Large intestine (tissue), 3 donors: ENCODE measurements at regions not wholly inside any gene's neighbourhood (a gene's known extent, or its start where the extent isn't known, plus 50 kb on each side); places are given as distances from the start of the nearest gene placed in this dataset.
"Not testable (repeated sequence)": the region's sequence is repeated elsewhere in the genome, so short reads cannot be mapped to it uniquely, and the experiment has no call there.

ENCODE experiments used
- DNase-seq, 2 donors: peaks; one replicate each; pipeline versions ENCODE4 v3.0.0 to v3.0.0-alpha.2; 2013
- H3K27ac ChIP-seq: one replicate; pipeline ENCODE4 v1.5.1; 2013; ENCODE audit warnings: low read length
- H3K27me3 ChIP-seq: 2 replicates; pipeline ENCODE4 v1.6.1; 2013; ENCODE audit warnings: low read length; ENCODE audit not compliant: control insufficient read depth, insufficient read depth
- H3K36me3 ChIP-seq: 2 replicates; pipeline ENCODE4 v1.6.1; 2013; ENCODE audit warnings: low read length; ENCODE audit not compliant: control insufficient read depth, insufficient read depth
- H3K4me1 ChIP-seq: one replicate; pipeline ENCODE4 v1.6.1; 2013; ENCODE audit warnings: low read length; ENCODE audit not compliant: control insufficient read depth, insufficient read depth
- H3K4me3 ChIP-seq: one replicate; pipeline ENCODE4 v1.5.1; 2013; ENCODE audit warnings: low read length
- H3K9me3 ChIP-seq: one replicate; pipeline ENCODE4 v1.6.1; 2013; ENCODE audit warnings: mild to moderate bottlenecking, low read depth, low read length, moderate library complexity; ENCODE audit not compliant: control insufficient read depth
- WGBS: methylation state at CpG from one replicate; pipeline ENCODE4 v1.1.5; 2013; ENCODE audit warnings: low lambda C conversion rate; ENCODE audit not compliant: insufficient coverage; 5-methylcytosine and 5-hydroxymethylcytosine counted together

DNA sequence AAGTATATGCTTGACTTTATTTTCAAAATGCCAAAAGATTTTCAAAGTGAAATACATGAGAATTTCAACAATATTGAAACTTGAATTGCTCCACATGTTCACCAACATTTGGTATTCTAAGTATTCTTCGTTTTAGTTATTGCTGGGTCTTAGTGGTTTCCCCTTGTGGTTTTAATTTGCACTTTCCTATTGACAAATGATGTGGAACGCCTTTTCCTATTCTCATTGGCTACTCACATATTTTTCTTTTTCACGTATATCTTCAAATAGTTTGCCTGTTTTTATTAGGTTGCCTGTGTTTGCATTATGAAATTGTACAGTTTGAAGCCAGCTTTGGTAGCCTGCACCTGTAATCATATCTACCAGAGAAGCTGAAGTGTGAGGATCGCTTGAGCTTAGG lies 405.7 kb upstream of the IRX2 start:
- Histone ChIP-seq H3K4me1 (no peaks in the 10 kb centered on the region), H3K9me3 (no peaks in the 10 kb centered on the region), H3K4me3 (no peak overlapping the region), H3K27ac (no peak overlapping the region), H3K27me3 (no peaks in the 10 kb centered on the region), H3K36me3 (no peaks in the 10 kb centered on the region)
- whole genome bisulfite sequencing: 83% methylated on average over 3 of the region's 4 CpGs
- no peak for DNase-seq

DNA sequence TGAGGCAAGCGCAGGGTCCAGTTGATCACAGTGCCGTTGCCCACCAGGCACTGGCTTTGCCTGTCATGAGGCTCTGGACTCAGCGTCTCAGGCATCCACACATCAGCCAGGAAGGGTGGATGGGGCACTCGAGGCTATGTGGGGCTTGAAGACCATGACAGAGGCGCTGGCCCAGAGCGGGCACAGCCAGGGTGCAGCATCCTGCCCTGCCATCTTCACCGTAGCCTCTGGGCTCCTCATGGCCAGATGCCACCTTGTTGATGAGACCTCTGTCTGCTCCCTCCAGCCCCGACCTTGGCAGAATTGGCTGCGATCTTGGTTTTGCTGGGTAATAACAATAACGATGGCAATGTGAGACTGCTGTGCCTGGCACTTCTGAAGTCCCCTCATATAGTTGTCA lies 404.2 kb upstream of the IRX2 start:
- no peak overlapping the region for H3K27ac ChIP-seq
- H3K27me3 ChIP-seq: no peaks in the 10 kb centered on the region
- WGBS: no CpG with 5 or more reads among the region's 10 CpGs
- H3K9me3 ChIP-seq: no peaks in the 10 kb centered on the region
- no peaks in the 10 kb centered on the region for H3K4me1 ChIP-seq
- no peak for DNase-seq
- H3K36me3 ChIP-seq: no peaks in the 10 kb centered on the region
- no peak overlapping the region for H3K4me3 ChIP-seq

DNA sequence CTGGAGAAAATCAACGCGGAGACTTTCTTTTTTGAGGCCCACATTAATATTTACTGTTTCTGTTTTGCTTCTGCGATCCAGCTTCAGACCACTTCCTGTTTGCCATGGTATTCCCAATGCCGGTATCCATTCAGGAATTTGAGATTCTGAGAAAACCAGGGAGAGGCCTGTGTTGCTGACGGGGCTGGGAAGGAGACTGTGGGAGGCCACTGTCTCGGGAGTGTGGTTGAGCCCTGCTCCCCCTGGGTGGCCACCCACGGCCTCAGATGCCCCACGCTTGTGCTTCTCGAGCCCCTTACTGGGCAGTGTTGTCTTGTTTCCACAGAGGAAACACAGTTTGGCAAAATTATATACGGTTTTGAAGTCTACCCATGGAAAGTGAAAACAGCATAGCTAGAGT lies 403.6 kb upstream of the IRX2 start:
- Histone ChIP-seq H3K36me3 (no peaks in the 10 kb centered on the region), H3K4me1 (no peaks in the 10 kb centered on the region), H3K27ac (no peak overlapping the region), H3K9me3 (no peaks in the 10 kb centered on the region), H3K4me3 (no peak overlapping the region), H3K27me3 (no peaks in the 10 kb centered on the region)
- no peak for DNase-seq
- WGBS: no CpG with 5 or more reads among the region's 10 CpGs

DNA sequence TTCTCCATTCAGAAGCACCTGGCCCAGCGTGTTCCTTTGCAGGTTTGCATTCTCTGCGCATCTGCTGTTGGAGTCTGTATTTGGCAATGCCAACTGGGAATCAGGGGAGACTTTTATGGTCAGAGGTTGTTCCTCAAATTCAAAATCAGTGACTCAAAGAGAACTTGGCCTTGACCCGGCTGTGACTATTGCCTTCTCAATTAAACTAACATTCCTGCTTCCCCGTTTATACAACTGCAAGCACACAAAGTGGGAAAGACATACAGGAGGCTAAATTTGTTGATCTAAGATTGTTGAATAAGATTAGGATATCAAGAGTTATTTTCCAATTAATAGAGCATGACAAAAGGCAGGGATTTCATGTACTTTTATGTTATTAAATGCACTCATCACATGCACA lies 402.4 kb upstream of the IRX2 start:
- Histone ChIP-seq H3K9me3 (no peaks in the 10 kb centered on the region), H3K36me3 (no peaks in the 10 kb centered on the region), H3K4me1 (no peaks in the 10 kb centered on the region), H3K4me3 (no peak overlapping the region), H3K27me3 (no peaks in the 10 kb centered on the region), H3K27ac (no peak overlapping the region)
- DNase-seq: no peak
- no CpG with 5 or more reads among the region's 4 CpGs for WGBS

DNA sequence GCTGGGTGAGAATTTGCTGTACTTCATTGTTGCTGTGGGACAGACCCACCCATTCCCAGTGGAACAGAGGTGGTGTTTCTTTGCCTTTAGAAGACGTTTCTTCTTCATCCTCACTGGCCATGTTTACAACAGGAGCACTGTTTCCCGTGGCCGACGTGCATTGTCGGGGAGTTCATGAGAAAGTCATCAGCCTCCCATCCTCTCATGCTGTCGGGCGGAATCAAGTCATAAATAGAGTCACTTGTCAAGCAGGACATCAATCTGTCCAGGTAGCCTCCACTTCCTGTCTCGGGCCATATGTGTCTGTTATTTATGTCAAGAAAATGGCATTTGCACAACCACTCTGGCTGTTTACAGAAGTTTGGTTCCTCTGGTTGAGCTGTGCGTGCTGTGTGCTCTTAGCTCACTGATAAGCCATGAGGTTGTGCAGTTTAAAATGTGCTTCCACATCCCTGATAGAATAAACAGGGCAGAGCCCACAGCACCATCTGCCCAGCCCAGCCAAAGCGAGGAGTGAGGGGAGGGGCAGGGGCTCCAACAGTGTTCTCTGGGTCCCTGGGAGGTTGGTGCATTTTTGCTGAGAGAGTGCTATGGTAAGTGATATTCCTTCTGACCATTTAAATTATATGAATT lies 401.9 kb upstream of the IRX2 start:
- DNase-seq: no peak
- WGBS: no CpG with 5 or more reads among the region's 10 CpGs
- no peaks in the 10 kb centered on the region for H3K4me1 ChIP-seq
- H3K27ac ChIP-seq: no peak overlapping the region
- no peaks in the 10 kb centered on the region for H3K27me3 ChIP-seq
- H3K36me3 ChIP-seq: no peaks in the 10 kb centered on the region
- no peaks in the 10 kb centered on the region for H3K9me3 ChIP-seq
- no peak overlapping the region for H3K4me3 ChIP-seq

DNA sequence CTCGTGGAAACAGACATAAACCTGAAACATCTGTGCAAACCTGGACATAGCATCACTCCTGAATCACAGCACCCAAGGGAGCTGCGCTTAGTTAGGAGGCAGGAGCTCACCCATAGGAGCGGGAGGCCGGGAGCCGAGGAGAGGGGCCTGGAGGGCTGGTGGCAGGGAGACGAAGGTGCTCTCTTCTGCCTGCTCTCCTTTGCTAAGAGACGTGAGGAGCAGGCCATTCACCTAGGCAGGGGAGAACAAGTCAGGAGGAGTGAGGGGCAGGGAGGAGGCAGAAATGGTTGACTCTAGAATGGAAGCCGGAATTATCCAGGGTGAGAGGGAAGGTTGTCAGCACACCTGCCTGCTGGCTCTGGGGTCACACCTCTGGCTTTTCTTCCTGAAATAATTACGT lies 398.4 kb upstream of the IRX2 start:
- H3K27ac ChIP-seq: no peak overlapping the region
- H3K9me3 ChIP-seq: no peaks in the 10 kb centered on the region
- H3K27me3 ChIP-seq: no peaks in the 10 kb centered on the region
- no peak overlapping the region for H3K4me3 ChIP-seq
- WGBS: 93% methylated on average over 2 of the region's 9 CpGs
- H3K36me3 ChIP-seq: no peaks in the 10 kb centered on the region
- no peak for DNase-seq
- no peaks in the 10 kb centered on the region for H3K4me1 ChIP-seq

DNA sequence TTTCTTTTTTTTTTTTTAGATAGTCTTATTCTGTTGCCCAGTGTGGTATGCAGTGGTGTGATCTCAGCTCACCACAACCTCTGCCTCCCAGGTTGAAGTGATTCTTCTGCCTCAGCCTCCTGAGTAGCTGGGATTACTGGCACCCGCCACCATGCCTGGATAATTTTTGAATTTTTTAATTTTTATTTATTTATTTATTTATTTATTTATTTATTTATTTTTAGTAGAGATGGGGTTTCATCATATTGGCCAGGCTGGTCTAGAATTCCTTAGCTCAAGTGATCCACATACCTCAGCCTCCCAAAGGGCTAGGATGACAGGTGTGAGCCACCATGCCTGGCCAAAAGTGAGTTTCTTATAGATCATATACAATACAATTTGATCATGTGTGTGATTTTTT lies 395.9 kb upstream of the IRX2 start:
- H3K27ac ChIP-seq, DNase-seq, H3K4me3 ChIP-seq, H3K27me3 ChIP-seq, H3K36me3 ChIP-seq, H3K9me3 ChIP-seq, H3K4me1 ChIP-seq: not testable (repeated sequence)
- no CpG with 5 or more reads among the region's 1 CpG for WGBS

DNA sequence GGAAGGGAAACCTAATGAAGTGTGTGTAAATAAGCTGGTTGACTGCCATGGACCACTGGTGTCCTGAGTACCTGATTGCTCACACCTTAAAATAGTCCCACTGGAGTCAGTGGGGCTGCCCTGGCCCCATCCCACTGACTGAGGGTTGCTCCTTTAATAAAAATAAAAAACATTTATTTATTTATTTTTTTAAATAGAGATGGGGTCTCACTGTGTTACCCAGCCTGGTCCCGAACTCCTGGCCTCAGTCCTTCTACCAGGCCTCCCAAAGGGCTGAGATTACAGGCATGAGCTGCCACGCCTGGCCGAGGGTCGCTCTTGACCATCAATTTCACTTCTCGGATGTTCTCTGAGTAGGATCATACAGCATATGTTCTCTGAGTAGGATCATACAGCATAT lies 394.2 kb upstream of the IRX2 start:
- Histone ChIP-seq H3K27me3 (no peaks in the 10 kb centered on the region), H3K27ac (no peak overlapping the region)
- WGBS: no CpG with 5 or more reads among the region's 5 CpGs

DNA sequence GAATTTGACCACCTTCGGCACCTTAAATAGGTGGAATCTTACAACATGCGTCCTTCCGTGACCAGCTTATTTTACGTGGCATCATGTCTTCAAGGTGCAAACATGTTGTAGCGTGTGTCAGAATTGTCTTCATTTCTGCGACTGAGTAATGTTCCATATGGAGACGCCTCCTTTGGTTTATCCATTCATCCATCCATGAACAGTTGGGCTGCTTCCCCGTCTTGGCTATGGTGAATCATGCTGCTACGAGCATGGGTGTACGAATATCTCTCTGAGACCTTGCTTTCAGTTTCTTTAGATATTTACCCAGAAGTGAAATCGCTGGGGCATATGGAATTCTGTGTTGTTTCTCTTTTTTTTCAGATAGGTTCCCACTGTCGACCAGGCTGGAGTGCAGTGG lies 391.9 kb upstream of the IRX2 start:
- DNase-seq: no peak
- Histone ChIP-seq H3K9me3 (no peaks in the 10 kb centered on the region), H3K4me1 (no peaks in the 10 kb centered on the region), H3K27me3 (no peaks in the 10 kb centered on the region), H3K36me3 (no peaks in the 10 kb centered on the region), H3K27ac (no peak overlapping the region), H3K4me3 (no peak overlapping the region)
- WGBS: 100% methylated on average over 2 of the region's 12 CpGs

More for the DNA sequence above, 394.2 kb upstream of the IRX2 start:
- no peaks in the 10 kb centered on the region for H3K4me1 ChIP-seq
- no peaks in the 10 kb centered on the region for H3K36me3 ChIP-seq
- H3K4me3 ChIP-seq: no peak overlapping the region
- H3K9me3 ChIP-seq: no peaks in the 10 kb centered on the region
- DNase-seq: no peak

DNA sequence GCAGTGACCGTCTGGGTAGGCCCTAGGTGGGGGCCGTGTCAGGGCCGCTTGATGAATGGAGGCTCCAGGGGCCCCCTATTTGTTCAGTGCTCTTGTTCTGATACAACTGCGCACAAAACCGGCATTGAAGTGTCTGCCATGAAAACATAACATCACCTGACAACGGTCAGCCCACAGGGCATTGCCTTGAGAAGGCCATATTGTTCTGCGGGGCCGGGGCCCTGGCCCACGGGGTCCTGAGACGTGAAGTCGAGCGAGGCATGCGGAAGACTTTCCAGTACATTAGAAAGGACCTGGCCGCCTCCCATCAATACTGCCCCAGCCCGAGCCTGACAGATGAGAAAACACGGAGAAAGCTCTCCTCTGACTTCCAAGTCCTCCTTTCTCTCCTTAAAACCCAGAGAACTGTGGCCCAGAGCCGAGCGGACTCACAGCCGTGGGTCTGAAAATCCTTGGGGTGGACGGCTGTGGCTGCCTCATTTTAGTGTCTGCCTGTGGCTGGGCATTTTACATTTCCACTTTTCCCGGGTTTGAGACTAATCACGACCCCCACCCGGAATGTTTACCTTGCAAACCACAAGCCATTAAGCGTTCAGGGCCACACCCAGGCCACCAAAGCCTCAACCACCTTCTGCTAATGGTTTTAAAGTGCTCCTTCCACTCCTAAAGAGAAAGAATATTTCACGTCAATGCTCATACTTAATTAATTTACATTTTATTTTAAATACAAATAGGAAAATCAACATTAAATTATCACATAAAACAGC lies 391.0 kb upstream of the IRX2 start:
- Histone ChIP-seq H3K27me3 (no peaks in the 10 kb centered on the region), H3K9me3 (no peaks in the 10 kb centered on the region), H3K36me3 (no peaks in the 10 kb centered on the region), H3K4me3 (no peak overlapping the region), H3K4me1 (no peaks in the 10 kb centered on the region), H3K27ac (no peak overlapping the region)
- WGBS: 13% methylated on average over 1 of the region's 25 CpGs
- DNase-seq: no peak

DNA sequence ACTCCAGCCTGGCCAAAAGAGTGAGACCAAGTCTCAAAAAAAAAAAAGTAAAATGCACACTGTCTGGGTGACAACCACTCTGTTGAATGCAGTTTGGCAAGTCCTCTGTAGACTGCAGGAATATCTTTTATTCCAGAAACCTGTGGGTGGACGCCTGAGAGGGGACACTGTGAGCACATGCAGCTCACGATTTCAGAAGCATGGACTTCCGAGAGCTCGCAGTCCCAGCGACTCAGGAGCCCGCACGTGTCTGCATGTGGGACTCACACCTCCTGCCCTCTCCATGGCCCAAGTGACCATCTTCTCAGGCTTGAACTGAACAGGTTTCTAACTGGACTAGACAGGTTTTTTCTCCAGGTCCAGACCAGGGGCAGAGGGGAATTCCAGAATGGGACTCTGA lies 388.6 kb upstream of the IRX2 start:
- Histone ChIP-seq H3K4me3 (no peak overlapping the region), H3K4me1 (no peaks in the 10 kb centered on the region), H3K27ac (no peak overlapping the region), H3K27me3 (no peaks in the 10 kb centered on the region), H3K9me3 (no peaks in the 10 kb centered on the region), H3K36me3 (no peaks in the 10 kb centered on the region)
- no CpG with 5 or more reads among the region's 7 CpGs for WGBS
- no peak for DNase-seq
